Dendritic cell treated with granulocyte-macrophage colony-stimulating factor and Interleukin-4, amounts not matched to agents 40 ng/mL and 50 ng/mL, for 4 days (primary cell): ENCODE measurements at regions not wholly inside any gene's neighbourhood (a gene's known extent, or its start where the extent isn't known, plus 50 kb on each side); places are given as distances from the start of the nearest gene placed in this dataset.
"Not testable (repeated sequence)": the region's sequence is repeated elsewhere in the genome, so short reads cannot be mapped to it uniquely, and the experiment has no call there.

Experiments used
- H3K27ac Mint-ChIP-seq: one replicate; pipeline ENCODE4 v1.8.0; 2022; ENCODE audit warnings: mild to moderate bottlenecking, mixed read lengths
- H3K27me3 Mint-ChIP-seq: one replicate; pipeline ENCODE4 v1.8.0; 2022; ENCODE audit warnings: mild to moderate bottlenecking, mixed read lengths
- H3K36me3 Mint-ChIP-seq: one replicate; pipeline ENCODE4 v1.8.0; 2022; ENCODE audit warnings: low read depth, mixed read lengths
- H3K4me1 Mint-ChIP-seq: one replicate; pipeline ENCODE4 v1.8.0; 2022; ENCODE audit warnings: low read depth, mixed read lengths
- H3K4me3 Mint-ChIP-seq: one replicate; pipeline ENCODE4 v1.8.0; 2022; ENCODE audit warnings: mild to moderate bottlenecking, moderate library complexity, mixed read lengths
- H3K9me3 Mint-ChIP-seq: one replicate; pipeline ENCODE4 v1.8.0; 2022; ENCODE audit warnings: mixed read lengths
- intact Hi-C: fragments of 100-400 bp; cut with micrococcal nuclease; formaldehyde crosslinking; loops from one replicate; pipeline ENCODE4 v1.15.0; 2022

- Mint-ChIP-seq H3K36me3 (no peaks in the 10 kb centered on the region), H3K9me3 (peaks cover 19% of the 10 kb centered on the region), H3K27me3 (no peaks in the 10 kb centered on the region), H3K4me1 (no peaks in the 10 kb centered on the region), H3K4me3 (no peak overlapping the region), H3K27ac (no peak overlapping the region)
- intact Hi-C loops, result no loop called here
Observed at GRCh38 chr11:39786281-39786680, 1673.2 kb downstream of the LRRC4C start.

- Mint-ChIP-seq H3K4me1 (peaks cover 13% of the 10 kb centered on the region), H3K27ac (no peak overlapping the region), H3K27me3 (no peaks in the 10 kb centered on the region), H3K4me3 (no peak overlapping the region), H3K36me3 (no peaks in the 10 kb centered on the region), H3K9me3 (peaks cover 19% of the 10 kb centered on the region)
- intact Hi-C loops, result no loop called here
Observed at GRCh38 chr11:39784873-39785272, 1674.6 kb downstream of the LRRC4C start.

GRCh38 chr11:39780131-39780530 is 1679.3 kb downstream of the LRRC4C start:
- no peak overlapping the region for H3K27ac Mint-ChIP-seq
- H3K9me3 Mint-ChIP-seq, result peaks cover 9% of the 10 kb centered on the region
- no peaks in the 10 kb centered on the region for H3K36me3 Mint-ChIP-seq
- no peak overlapping the region for H3K4me3 Mint-ChIP-seq
- H3K4me1 Mint-ChIP-seq, result peaks cover 13% of the 10 kb centered on the region
- H3K27me3 Mint-ChIP-seq, result no peaks in the 10 kb centered on the region
- intact Hi-C loops, result no loop called here

DNA sequence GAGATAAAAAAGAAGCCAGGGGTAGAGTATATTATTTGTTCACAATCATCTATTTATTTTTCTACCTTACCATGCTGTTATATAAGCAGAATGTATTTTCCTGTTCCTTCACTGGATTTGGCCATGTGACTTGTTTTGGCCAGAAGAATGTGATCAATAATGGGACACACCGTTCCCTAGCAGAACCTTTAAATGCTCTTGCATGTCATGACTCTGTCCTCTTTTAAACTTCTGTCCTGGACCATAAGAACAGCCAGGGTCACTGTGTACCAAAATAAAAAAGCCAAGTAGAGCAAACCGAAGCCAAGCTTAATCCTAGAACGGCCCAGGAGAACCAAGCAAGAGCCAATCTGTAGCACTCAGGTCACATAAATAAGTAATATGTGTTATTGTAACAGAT is 1682.4 kb downstream of the LRRC4C start:
- Mint-ChIP-seq H3K36me3 (no peaks in the 10 kb centered on the region), H3K4me1 (peaks cover 18% of the 10 kb centered on the region), H3K4me3 (no peak overlapping the region), H3K27me3 (no peaks in the 10 kb centered on the region), H3K9me3 (no peaks in the 10 kb centered on the region), H3K27ac (no peak overlapping the region)
- intact Hi-C loops, result no loop called here

- Mint-ChIP-seq H3K36me3 (no peaks in the 10 kb centered on the region), H3K4me3 (no peak overlapping the region), H3K27me3 (no peaks in the 10 kb centered on the region), H3K4me1 (peaks cover 11% of the 10 kb centered on the region), H3K9me3 (no peaks in the 10 kb centered on the region), H3K27ac (no peak overlapping the region)
- intact Hi-C loops, result no loop called here
Observed at GRCh38 chr11:39772525-39773137, 1686.8 kb downstream of the LRRC4C start.

DNA sequence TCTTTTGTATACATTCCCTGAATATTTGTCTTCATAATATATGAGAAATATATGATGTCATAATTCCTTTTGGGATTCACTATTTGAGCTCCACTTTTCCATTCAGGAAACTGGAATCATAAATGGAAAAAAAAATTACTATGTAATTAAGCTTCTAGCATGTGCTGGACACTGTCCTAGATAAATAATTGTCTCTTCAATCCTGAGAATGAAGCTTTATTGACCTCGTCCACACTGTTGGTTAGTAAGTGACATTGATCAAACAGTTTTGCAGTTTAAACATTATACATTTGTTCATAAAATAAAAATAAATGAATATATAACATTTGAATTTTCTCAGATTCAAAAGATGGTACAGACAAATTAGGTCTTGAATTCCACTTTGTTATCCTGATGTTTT is 1691.2 kb downstream of the LRRC4C start:
- Mint-ChIP-seq H3K4me3 (no peak overlapping the region), H3K9me3 (no peaks in the 10 kb centered on the region), H3K27me3 (no peaks in the 10 kb centered on the region), H3K4me1 (peaks cover 11% of the 10 kb centered on the region), H3K27ac (no peak overlapping the region), H3K36me3 (no peaks in the 10 kb centered on the region)
- intact Hi-C loops, result no loop called here

DNA sequence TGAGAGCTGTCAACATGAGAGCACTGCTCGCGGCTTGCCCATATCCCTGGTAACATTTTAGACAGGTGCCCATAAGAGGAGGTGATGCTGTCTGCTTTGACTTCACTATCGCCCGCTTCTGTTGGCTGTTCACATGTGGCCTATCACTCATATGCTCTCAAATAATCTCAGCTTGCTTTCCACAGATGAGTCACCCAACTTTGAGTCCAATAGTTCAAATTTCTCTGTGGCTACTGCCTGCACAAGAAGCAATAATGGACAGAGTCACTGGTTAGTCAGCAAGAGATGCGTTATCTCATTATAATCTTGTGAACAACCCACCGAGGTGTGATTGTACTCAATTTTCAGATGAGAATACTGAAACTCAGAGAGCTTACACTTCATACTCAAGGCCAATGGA is 1714.1 kb downstream of the LRRC4C start:
- intact Hi-C loops, result no loop called here
- no peaks in the 10 kb centered on the region for H3K27me3 Mint-ChIP-seq

GRCh38 chr11:39741066-39741465 is 1718.4 kb downstream of the LRRC4C start:
- Mint-ChIP-seq H3K4me1 (no peaks in the 10 kb centered on the region), H3K9me3 (peaks cover 9% of the 10 kb centered on the region), H3K4me3 (no peak overlapping the region), H3K27ac (no peak overlapping the region), H3K36me3 (no peaks in the 10 kb centered on the region), H3K27me3 (no peaks in the 10 kb centered on the region)
- intact Hi-C loops, result no loop called here

More for the DNA sequence above, 1714.1 kb downstream of the LRRC4C start:
- no peaks in the 10 kb centered on the region for H3K36me3 Mint-ChIP-seq
- peaks cover 28% of the 10 kb centered on the region for H3K9me3 Mint-ChIP-seq
- H3K27ac Mint-ChIP-seq, result no peak overlapping the region
- H3K4me1 Mint-ChIP-seq, result no peaks in the 10 kb centered on the region
- no peak overlapping the region for H3K4me3 Mint-ChIP-seq

- H3K36me3 Mint-ChIP-seq, H3K4me1 Mint-ChIP-seq, H3K27ac Mint-ChIP-seq, H3K4me3 Mint-ChIP-seq, intact Hi-C loops, H3K27me3 Mint-ChIP-seq: not testable (repeated sequence)
- peaks cover 19% of the 10 kb centered on the region for H3K9me3 Mint-ChIP-seq
Observed at GRCh38 chr11:39736351-39736750, 1723.1 kb downstream of the LRRC4C start.

DNA sequence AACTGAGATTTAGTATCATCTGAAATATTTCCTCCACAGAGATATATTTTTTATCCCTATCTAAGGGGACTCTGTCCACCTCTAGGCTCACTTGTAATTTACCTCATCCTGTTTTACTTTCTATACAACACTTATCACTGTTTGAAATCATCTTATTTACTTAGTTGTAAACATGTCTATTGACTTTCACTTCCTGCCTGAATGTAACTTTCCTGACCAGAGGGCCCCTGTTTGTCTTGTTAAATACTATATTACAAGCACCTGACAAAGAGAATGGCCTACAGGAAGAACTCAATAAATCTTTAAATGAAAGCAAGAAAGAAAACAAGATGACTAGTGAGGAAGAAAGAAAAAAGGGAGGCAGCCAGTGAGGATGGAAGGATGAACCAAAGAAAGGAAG is 1727.5 kb downstream of the LRRC4C start:
- Mint-ChIP-seq H3K4me1 (no peaks in the 10 kb centered on the region), H3K27me3 (no peaks in the 10 kb centered on the region), H3K36me3 (no peaks in the 10 kb centered on the region), H3K27ac (no peak overlapping the region), H3K9me3 (peaks cover 28% of the 10 kb centered on the region), H3K4me3 (no peak overlapping the region)
- intact Hi-C loops, result no loop called here

DNA sequence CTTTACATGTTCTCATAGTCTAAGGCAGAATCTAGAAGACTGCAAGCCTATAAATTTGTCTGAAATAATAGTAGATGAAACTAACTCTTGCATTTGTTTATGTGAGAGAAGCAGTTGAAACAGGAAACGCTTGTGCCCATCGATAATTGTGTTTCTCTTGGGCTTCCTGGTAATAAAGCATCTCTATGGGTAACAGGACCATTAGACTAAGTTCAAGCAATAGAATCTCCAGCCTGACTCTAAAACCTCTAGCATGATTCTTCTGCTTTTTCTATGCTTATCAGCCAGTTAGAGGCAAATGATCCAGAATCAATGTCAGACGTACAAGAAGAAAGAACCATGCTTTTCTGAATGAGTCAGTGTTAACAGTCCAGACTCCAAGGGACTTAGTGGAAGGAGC is 1734.4 kb downstream of the LRRC4C start:
- Mint-ChIP-seq H3K36me3 (no peaks in the 10 kb centered on the region), H3K4me3 (no peak overlapping the region), H3K4me1 (no peaks in the 10 kb centered on the region), H3K27me3 (no peaks in the 10 kb centered on the region), H3K9me3 (peaks cover 9% of the 10 kb centered on the region), H3K27ac (no peak overlapping the region)
- intact Hi-C loops, result no loop called here

DNA sequence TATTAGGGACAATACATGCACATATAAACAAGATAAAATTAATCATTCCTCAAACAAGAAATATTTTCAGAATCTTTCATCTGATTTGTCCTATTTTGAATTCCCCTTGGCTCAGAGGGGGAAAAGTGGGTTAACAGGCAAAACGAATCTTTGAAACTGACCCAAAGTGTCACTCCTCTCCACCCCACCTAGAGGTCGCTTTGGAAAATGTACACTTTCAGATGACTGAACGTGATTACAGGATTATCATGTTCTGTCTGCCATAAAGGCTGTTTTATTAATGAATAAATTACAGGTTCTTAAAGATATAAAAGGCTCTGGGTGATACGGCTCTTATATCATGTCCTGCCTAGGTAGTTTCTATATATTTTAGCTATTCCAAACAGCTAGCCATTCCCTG is 1735.0 kb downstream of the LRRC4C start:
- no peak overlapping the region for H3K4me3 Mint-ChIP-seq
- H3K9me3 Mint-ChIP-seq, result peaks cover 9% of the 10 kb centered on the region
- no peaks in the 10 kb centered on the region for H3K36me3 Mint-ChIP-seq
- H3K27ac Mint-ChIP-seq, result no peak overlapping the region
- no peaks in the 10 kb centered on the region for H3K4me1 Mint-ChIP-seq
- intact Hi-C loops, result no loop called here
- no peaks in the 10 kb centered on the region for H3K27me3 Mint-ChIP-seq

DNA sequence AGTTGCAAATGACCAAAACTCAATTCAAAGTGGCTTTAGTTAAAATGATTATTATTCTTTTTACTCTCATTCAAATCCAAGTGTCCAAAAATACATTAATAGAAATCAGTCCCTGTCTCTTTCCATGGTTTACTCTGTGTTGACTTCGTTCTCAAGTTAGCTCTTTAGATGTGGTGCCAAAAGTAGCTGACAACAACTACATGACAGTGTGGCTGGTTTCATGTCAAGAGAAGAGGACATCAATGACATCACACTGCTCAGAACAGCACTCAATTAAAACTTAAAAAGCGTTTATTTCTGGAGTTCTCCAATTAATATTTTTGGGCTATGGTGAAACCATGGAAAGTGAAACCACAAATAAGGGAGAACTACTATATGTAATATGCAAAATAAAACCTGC is 1746.9 kb downstream of the LRRC4C start:
- H3K27ac Mint-ChIP-seq, result no peak overlapping the region
- no peaks in the 10 kb centered on the region for H3K36me3 Mint-ChIP-seq
- H3K9me3 Mint-ChIP-seq, result peaks cover 28% of the 10 kb centered on the region
- no peak overlapping the region for H3K4me3 Mint-ChIP-seq
- H3K4me1 Mint-ChIP-seq, result no peaks in the 10 kb centered on the region
- H3K27me3 Mint-ChIP-seq, result no peaks in the 10 kb centered on the region
- intact Hi-C loops, result no loop called here

DNA sequence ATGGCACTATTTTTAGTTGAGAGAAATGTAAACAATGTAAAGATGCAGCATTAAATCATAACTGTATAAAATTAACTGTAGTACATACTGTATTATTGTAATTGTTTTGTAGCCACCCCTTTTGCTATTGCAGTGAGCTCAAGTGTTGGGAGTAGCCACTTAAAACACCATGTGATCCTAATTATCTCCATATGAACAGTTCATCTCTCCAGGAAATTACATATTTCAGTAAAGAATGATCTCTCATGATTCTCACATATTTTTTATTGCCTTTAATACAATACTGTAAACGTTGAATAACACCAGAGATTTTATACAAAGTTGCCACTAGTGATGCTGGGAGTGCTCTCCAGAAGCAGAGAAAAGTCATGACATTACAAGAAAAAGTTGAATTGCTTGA is 1768.6 kb downstream of the LRRC4C start:
- H3K27me3 Mint-ChIP-seq, result no peaks in the 10 kb centered on the region
- no peaks in the 10 kb centered on the region for H3K4me1 Mint-ChIP-seq
- no peaks in the 10 kb centered on the region for H3K36me3 Mint-ChIP-seq
- H3K27ac Mint-ChIP-seq, result no peak overlapping the region
- H3K4me3 Mint-ChIP-seq, result no peak overlapping the region
- intact Hi-C loops, result no loop called here
- H3K9me3 Mint-ChIP-seq, result peaks cover 23% of the 10 kb centered on the region

DNA sequence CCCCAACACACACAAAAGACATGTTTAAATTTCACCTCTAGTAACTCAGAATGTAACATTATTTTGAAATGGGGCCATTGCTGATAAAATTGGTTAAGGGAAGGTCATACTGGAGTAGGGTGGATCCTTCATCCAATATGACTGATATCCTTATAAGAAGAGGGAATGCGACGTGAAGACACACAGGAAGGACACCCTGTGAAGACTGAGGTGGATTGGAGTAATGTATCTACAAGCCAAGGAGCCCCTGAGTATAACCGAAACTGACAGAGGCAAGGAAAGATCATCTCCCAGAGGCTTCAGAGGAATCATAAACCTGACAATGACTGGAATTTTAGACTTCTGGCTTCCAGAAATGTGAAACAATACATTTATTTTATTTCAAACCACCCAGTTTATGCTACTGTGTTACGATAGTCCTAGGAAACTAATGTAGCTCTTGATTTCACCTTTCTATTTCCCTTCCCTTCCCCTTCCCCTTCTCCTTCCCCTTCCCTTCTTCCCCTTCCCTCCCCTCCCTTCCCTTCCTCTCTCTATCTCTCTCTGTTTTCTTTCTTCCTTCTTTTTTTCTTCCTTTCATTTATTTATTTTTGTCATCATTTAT is 1775.4 kb downstream of the LRRC4C start:
- Mint-ChIP-seq H3K9me3 (peaks cover 32% of the 10 kb centered on the region), H3K4me3 (no peak overlapping the region), H3K27ac (no peak overlapping the region), H3K4me1 (no peaks in the 10 kb centered on the region), H3K36me3 (no peaks in the 10 kb centered on the region), H3K27me3 (no peaks in the 10 kb centered on the region)
- intact Hi-C loops, result no loop called here
